Adrenal gland (tissue), 5 donors: ENCODE measurements at regions not wholly inside any gene's neighbourhood (a gene's known extent, or its start where the extent isn't known, plus 50 kb on each side); places are given as distances from the start of the nearest gene placed in this dataset.

Source experiments
- CTCF ChIP-seq, 6 experiments: fragments of 450-650 bp in 4 of 6; fragments of 200-600 bp in 2 of 6; sonication (generic) in 1 of 6; IDR thresholded peaks; 1 replicate in 5 of 6; 2 replicates in 1 of 6; pipeline versions ENCODE4 v1.5.1 to v1.8.0; 2016 to 2021; ENCODE audit warnings: antibody characterized with exemption in 6 of 6, mild to moderate bottlenecking in 2 of 6, moderate library complexity in 1 of 6
- POLR2A ChIP-seq, 2 donors: fragments of 450-650 bp; IDR thresholded peaks; one replicate each; pipeline ENCODE4 v1.6.1; 2017; ENCODE audit warnings: antibody characterized with exemption in 2 of 2, mild to moderate bottlenecking in 2 of 2, moderate library complexity in 1 of 2
- donor health status: DM: no; HTN: no; CAD: no.

GRCh38 chr11:69923196-69923595 is 104.0 kb upstream of the FGF3 start:
- no peak for TF ChIP-seq CTCF (IDR thresholded peaks at IDR 0.05)
- TF ChIP-seq POLR2A (IDR thresholded peaks at IDR 0.05): no peak
